Nephron progenitor cell (in vitro differentiated cells): ENCODE measurements at regions not wholly inside any gene's neighbourhood (a gene's known extent, or its start where the extent isn't known, plus 50 kb on each side); places are given as distances from the start of the nearest gene placed in this dataset.
"Not testable (repeated sequence)": the region's sequence is repeated elsewhere in the genome, so short reads cannot be mapped to it uniquely, and the experiment has no call there.

Source experiments
- DNase-seq: peaks from one replicate; pipeline ENCODE4 v3.0.0; 2021
- H3K27ac Mint-ChIP-seq: 2 replicates; pipeline ENCODE4 v1.8.0; 2021; ENCODE audit warnings: mild to moderate bottlenecking, moderate library complexity, mixed read lengths
- H3K27me3 Mint-ChIP-seq: 2 replicates; pipeline ENCODE4 v1.8.0; 2021; ENCODE audit warnings: mild to moderate bottlenecking, low read depth, mixed read lengths; ENCODE audit not compliant: poor library complexity
- H3K36me3 Mint-ChIP-seq: 2 replicates; pipeline ENCODE4 v1.8.0; 2021; ENCODE audit warnings: low read depth, mixed read lengths
- H3K4me1 Mint-ChIP-seq: 2 replicates; pipeline ENCODE4 v1.8.0; 2021; ENCODE audit warnings: mixed read lengths
- H3K4me3 Mint-ChIP-seq: 2 replicates; pipeline ENCODE4 v1.8.0; 2021; ENCODE audit warnings: mild to moderate bottlenecking, moderate library complexity, mixed read lengths
- H3K9me3 Mint-ChIP-seq: 2 replicates; pipeline ENCODE4 v1.8.0; 2021; ENCODE audit warnings: mild to moderate bottlenecking, moderate library complexity, mixed read lengths
- TF ChIP-seq, protein P1 (sequence below): fragments of 200-600 bp; sonication (generic); IDR thresholded peaks from 2 replicates; pipeline ENCODE4 v1.5.0; 2021; ENCODE audit warnings: antibody characterized with exemption

DNA sequence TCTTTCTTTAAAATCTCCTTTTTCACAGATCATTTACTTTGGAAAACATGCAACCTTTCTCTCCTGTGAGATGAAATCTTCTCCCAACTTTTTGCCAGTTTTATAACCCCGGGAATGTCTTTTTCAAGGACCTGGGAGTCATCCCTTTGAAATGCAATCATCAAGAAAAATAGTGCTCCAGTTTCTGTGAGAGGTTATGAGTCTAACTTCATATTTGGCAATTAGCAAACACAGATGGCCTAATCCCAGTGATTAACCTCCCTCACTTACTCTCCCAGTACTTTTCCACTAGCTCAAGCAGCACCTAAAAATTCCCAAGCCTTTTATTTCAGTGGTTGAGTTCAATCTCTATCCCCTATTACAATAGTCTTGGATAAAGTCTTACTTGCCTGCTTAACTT is 185.8 kb upstream of the TMEM106B start:
- H3K27me3 Mint-ChIP-seq = no peaks in the 10 kb centered on the region

DNA sequence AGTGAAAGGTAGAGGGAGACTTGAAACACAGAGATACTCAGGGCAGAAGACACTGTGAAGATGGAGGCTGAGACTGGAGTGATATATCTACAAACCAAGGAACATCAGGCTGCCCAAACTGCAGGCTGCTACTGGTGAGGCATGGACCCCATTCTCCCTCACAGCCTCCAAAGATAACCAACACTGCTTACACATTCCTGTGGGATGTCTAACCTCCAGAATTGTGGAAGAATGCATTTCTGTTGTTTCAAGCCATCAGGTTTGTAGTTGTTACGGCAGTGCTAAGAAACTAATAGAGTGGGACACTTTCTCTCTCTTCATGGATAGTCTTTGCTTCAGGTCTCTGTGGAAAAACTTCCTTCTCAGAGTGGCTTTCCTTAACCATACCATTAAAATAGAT is 182.6 kb upstream of the TMEM106B start:
- TF ChIP-seq, protein P1, sequence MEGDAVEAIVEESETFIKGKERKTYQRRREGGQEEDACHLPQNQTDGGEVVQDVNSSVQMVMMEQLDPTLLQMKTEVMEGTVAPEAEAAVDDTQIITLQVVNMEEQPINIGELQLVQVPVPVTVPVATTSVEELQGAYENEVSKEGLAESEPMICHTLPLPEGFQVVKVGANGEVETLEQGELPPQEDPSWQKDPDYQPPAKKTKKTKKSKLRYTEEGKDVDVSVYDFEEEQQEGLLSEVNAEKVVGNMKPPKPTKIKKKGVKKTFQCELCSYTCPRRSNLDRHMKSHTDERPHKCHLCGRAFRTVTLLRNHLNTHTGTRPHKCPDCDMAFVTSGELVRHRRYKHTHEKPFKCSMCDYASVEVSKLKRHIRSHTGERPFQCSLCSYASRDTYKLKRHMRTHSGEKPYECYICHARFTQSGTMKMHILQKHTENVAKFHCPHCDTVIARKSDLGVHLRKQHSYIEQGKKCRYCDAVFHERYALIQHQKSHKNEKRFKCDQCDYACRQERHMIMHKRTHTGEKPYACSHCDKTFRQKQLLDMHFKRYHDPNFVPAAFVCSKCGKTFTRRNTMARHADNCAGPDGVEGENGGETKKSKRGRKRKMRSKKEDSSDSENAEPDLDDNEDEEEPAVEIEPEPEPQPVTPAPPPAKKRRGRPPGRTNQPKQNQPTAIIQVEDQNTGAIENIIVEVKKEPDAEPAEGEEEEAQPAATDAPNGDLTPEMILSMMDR = no peak
- Mint-ChIP-seq H3K27me3 (no peaks in the 10 kb centered on the region), H3K4me3 (no peak overlapping the region), H3K27ac (no peak overlapping the region), H3K9me3 (no peaks in the 10 kb centered on the region), H3K4me1 (peaks cover 6% of the 10 kb centered on the region), H3K36me3 (no peaks in the 10 kb centered on the region)
- DNase-seq = no peak

More for the DNA sequence above, 185.8 kb upstream of the TMEM106B start:
- Mint-ChIP-seq H3K27ac (no peak overlapping the region), H3K4me1 (no peaks in the 10 kb centered on the region), H3K4me3 (no peak overlapping the region), H3K36me3 (no peaks in the 10 kb centered on the region), H3K9me3 (no peaks in the 10 kb centered on the region)
- TF ChIP-seq, protein P1 = no peak
- DNase-seq = no peak

DNA sequence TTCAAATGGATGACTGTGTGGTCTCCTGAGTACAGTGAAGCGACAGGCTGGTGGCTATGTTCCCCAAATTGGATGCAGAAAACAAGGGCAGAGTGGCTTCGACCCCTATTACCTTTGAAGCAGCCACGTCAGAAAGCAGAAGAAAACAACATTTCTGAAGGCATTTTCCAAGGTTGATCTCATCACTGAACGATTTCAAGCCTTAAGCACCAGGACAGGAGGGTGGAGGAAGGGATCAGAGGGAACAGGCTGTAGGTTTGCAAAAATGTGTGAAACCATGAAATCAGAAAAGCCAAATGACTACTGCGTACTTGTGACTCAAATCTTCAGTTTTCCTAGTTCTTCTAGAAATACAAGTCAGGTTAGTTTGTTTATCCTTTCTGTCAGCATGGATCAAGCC is 181.0 kb upstream of the TMEM106B start:
- peaks cover 6% of the 10 kb centered on the region for H3K4me1 Mint-ChIP-seq
- no peak for DNase-seq
- no peaks in the 10 kb centered on the region for H3K9me3 Mint-ChIP-seq
- no peaks in the 10 kb centered on the region for H3K36me3 Mint-ChIP-seq
- H3K27me3 Mint-ChIP-seq = no peaks in the 10 kb centered on the region
- no peak overlapping the region for H3K4me3 Mint-ChIP-seq
- H3K27ac Mint-ChIP-seq = peak overlapping the region; percentile 60
- TF ChIP-seq, protein P1 = no peak

DNA sequence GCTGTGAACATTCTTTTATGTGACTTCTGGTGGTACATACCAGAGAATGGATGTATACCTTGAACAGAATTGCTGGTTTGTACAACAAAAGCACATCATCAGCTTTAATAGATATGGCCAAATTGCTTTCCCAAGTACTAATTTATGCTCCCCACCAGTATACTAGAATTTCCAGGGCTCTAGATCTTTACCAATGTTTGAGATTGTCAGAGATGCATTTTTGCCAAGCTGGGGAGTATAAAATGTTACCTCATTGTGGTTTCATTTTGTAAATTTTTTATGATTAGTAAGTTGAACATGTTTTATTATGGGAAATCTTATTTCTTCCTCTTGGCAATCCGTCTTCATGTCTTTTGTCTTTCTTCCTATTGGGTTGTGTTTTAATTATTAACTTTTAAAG is 179.9 kb upstream of the TMEM106B start:
- Mint-ChIP-seq H3K36me3 (no peaks in the 10 kb centered on the region), H3K27me3 (no peaks in the 10 kb centered on the region), H3K27ac (no peak overlapping the region), H3K4me1 (peaks cover 6% of the 10 kb centered on the region), H3K4me3 (no peak overlapping the region), H3K9me3 (no peaks in the 10 kb centered on the region)
- DNase-seq = no peak
- TF ChIP-seq, protein P1 = no peak

DNA sequence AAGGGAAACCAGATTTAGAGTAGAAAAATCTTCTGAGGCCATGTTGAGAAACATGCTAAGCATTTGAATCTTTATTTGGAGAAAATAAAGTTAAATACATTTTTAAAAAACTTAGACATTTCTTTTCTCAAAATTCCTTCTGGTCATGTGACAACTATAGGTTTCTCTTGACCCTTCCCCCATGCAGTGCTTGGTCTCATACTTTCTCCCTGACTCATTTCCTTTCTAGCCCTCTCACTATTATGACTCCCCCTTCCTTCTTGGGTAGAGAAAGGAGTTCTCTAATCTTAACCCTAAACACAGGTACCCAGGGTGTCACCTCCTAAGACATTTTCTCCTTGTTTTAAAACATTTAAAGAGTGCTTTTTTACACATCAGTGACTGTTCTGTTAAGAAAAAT is 179.5 kb upstream of the TMEM106B start:
- H3K4me1 Mint-ChIP-seq = peaks cover 6% of the 10 kb centered on the region
- H3K9me3 Mint-ChIP-seq = no peaks in the 10 kb centered on the region
- TF ChIP-seq, protein P1 = no peak
- H3K27ac Mint-ChIP-seq = peak overlapping the region; percentile 80
- H3K4me3 Mint-ChIP-seq = no peak overlapping the region
- no peaks in the 10 kb centered on the region for H3K36me3 Mint-ChIP-seq
- no peak for DNase-seq
- H3K27me3 Mint-ChIP-seq = no peaks in the 10 kb centered on the region

DNA sequence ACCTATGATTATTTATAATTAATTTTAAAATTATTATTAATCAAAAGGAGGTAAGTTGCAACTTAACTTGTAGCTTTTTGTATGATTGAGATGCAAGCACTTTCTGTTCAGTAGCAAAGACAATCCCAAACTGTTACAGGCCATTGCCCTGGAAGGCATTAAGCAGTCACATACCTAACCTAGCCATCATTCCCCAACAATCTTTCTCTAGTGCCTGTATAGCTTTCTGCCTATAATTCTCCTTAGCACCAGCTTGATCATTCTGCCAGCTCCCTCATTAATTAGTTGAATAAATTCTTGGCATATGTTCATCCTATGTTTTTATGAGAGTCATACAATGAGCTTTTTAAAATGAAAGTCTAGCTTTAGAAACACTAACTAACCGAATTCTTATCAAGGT is 178.9 kb upstream of the TMEM106B start:
- H3K9me3 Mint-ChIP-seq = no peaks in the 10 kb centered on the region
- no peak overlapping the region for H3K27ac Mint-ChIP-seq
- TF ChIP-seq, protein P1 = no peak
- no peak for DNase-seq
- H3K4me3 Mint-ChIP-seq = no peak overlapping the region
- no peaks in the 10 kb centered on the region for H3K36me3 Mint-ChIP-seq
- H3K4me1 Mint-ChIP-seq = peaks cover 6% of the 10 kb centered on the region
- no peaks in the 10 kb centered on the region for H3K27me3 Mint-ChIP-seq

DNA sequence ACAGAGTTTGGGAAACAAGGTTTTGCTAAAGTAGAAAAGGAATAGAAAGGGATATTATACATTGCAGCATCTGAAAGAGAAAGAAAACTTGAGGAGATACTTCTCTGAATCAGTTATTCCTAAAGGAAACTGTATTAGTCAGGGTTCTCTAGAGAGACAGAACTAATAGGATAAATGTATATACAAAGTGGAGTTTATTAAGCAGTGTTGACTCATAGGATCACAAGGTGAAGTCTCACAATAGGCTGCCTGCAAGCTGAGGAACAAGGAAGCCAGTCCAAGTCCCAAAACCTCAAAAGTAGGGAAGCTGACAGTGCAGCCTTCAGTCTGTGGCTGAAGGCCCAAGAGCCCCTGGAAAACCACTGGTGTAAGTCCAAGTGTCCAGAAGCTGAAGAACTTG is 167.6 kb upstream of the TMEM106B start:
- not testable (repeated sequence) for H3K27ac Mint-ChIP-seq, H3K27me3 Mint-ChIP-seq, H3K4me3 Mint-ChIP-seq, DNase-seq, H3K4me1 Mint-ChIP-seq, H3K36me3 Mint-ChIP-seq, H3K9me3 Mint-ChIP-seq
